ENCODE measurements at regions not wholly inside any gene's neighbourhood (a gene's known extent, or its start where the extent isn't known, plus 50 kb on each side); places are given as distances from the start of the nearest gene placed in this dataset.
"Not testable (repeated sequence)": the region's sequence is repeated elsewhere in the genome, so short reads cannot be mapped to it uniquely, and the experiment has no call there.

GRCh38 chr4:155450676-155451075 is 73.9 kb upstream of the MAP9 start:
- no peak overlapping the region for H3K27ac ChIP-seq
- H3K4me1 ChIP-seq, result no peaks in the 10 kb centered on the region
- no peaks in the 10 kb centered on the region for H3K9me3 ChIP-seq
- no peak overlapping the region for H3K4me3 ChIP-seq
- H3K27me3 ChIP-seq, result no peaks in the 10 kb centered on the region
- TF ChIP-seq POLR2A (IDR thresholded peaks at IDR 0.05), result no peak
- no peak for TF ChIP-seq CTCF (IDR thresholded peaks at IDR 0.05)
- H3K36me3 ChIP-seq, result no peaks in the 10 kb centered on the region
- no peak for DNase-seq
- intact Hi-C loops (cut with DNase I; ENCODE audit: low total_unique reads), result no loop called here

DNA sequence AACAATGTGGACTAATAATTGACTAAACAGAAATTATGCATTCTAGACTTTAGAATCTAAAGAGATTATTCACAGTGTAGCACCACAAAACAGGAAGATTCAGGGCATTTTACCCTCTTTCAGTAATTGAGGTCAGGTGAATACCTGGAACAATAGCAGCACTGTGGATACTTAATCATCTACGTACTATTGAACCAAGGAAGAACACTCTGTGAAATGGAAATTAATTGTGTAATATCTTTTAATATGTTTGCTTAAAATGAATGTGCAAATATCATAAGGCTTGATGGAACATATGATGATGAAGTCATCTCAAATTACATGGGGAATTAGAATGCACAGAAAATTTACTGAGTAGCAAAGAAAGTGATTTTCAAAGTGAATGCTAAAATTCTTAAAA is 68.5 kb upstream of the MAP9 start:
- H3K9me3 ChIP-seq, result no peaks in the 10 kb centered on the region
- no peak overlapping the region for H3K27ac ChIP-seq
- H3K4me3 ChIP-seq, result no peak overlapping the region
- TF ChIP-seq CTCF (IDR thresholded peaks at IDR 0.05) (no peak), POLR2A (IDR thresholded peaks at IDR 0.05) (no peak)
- H3K36me3 ChIP-seq, result no peaks in the 10 kb centered on the region
- H3K27me3 ChIP-seq, result no peaks in the 10 kb centered on the region
- H3K4me1 ChIP-seq, result peaks cover 0 to 4% of the 10 kb centered on the region in 2 donors
- intact Hi-C loops (cut with DNase I; ENCODE audit: low total_unique reads), result no loop called here
- no peak for DNase-seq

DNA sequence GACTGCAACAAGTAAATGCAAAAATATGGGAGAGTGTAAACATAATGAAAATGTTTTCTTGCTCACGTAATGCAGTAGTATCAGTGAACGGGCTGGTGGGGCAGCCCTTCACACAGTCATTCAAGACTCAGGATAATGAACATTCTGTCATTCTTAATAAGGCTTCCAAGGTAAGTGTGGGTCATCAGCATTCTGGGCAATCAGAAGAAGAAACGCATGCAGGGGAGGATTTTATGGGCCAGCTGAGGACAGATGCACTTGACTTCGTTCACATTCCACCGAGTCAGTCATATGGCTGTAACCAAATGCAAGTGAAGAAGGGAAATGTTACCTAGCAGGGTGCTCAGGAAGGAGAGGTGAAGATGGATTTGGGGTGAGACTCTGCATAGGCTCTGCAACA is 68.0 kb upstream of the MAP9 start:
- H3K27ac ChIP-seq, result no peak overlapping the region
- H3K4me1 ChIP-seq, result peaks cover 0 to 4% of the 10 kb centered on the region in 2 donors
- no peaks in the 10 kb centered on the region for H3K27me3 ChIP-seq
- no peak for DNase-seq
- intact Hi-C loops (cut with DNase I; ENCODE audit: low total_unique reads), result loop anchor here (5.0 kb wide), 1 partner anchor 343 kb away; no protein-coding TSS in a partner anchor
- no peak for TF ChIP-seq POLR2A (IDR thresholded peaks at IDR 0.05)
- no peak for TF ChIP-seq CTCF (IDR thresholded peaks at IDR 0.05)
- H3K36me3 ChIP-seq, result no peaks in the 10 kb centered on the region
- H3K9me3 ChIP-seq, result no peaks in the 10 kb centered on the region
- H3K4me3 ChIP-seq, result no peak overlapping the region

DNA sequence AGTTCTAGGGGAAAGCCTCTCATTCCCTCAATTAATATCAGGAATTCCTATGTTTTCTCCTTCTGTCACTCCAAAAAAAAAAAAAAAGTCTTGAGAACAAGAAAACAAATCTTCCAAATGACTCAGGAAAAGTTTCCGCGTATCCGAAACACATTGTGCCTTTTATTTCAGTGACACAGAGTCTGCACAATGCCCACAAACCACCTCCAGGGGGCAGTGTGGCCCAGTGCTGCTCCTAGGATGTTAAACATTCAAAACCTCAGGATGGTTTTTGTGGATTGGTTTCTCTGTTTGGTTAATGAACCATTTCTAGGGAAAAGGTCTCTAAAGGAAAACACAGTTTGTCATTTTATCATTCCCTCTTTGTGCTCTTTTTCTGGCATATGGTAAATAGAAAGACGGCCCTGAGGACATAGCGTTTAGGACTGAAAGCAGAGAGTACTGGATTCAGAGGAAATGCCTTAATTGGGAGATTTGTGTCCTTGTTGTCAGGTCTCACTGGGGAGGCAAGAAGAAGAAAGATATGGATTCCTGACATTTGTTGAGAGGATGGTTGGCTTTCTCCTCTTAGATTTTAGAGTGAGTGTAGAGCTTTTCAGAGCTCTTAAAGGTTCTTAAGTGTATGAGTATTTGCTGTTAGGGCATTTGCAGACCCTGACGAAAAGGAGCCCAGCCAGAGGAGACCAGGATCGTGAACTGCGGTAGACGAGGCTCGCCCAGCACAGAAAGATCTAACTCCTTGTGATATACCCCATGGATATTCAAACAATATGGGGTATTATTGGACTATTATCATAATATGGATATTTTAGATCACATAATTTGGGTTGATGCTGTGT is 65.7 kb upstream of the MAP9 start:
- H3K9me3 ChIP-seq, result no peaks in the 10 kb centered on the region
- DNase-seq, result peak; percentile 86
- H3K27me3 ChIP-seq, result no peaks in the 10 kb centered on the region
- H3K27ac ChIP-seq, result peak overlapping the region; percentile 46 to 65
- H3K4me1 ChIP-seq, result peaks cover 0 to 4% of the 10 kb centered on the region in 2 donors
- H3K36me3 ChIP-seq, result no peaks in the 10 kb centered on the region
- TF ChIP-seq CTCF (IDR thresholded peaks at IDR 0.05), result peak; percentile 87 to 98 (median 90)
- no peak for TF ChIP-seq POLR2A (IDR thresholded peaks at IDR 0.05)
- H3K4me3 ChIP-seq, result no peak overlapping the region
- intact Hi-C loops (cut with DNase I; ENCODE audit: low total_unique reads), result loop anchor here (5.0 kb wide), 1 partner anchor 345 kb away; no protein-coding TSS in a partner anchor

DNA sequence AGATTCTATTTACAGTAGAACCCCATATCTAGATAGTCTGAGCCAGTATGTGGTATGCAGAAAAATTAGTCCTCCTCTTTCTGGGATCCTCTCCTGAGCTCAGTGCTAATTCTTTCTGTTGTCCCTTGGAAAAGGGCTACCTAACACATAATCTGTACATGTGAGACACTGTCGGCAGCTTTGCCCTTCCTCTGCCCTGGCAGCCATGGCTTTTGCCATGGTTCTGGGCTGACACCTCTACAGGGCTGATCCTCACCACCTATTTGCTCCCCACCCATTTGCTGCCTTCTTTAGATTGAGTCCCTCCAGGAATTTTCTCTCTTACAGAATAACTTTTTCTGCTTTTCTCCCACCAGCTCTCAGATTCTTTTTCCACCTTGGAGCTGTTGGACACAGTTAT is 64.7 kb upstream of the MAP9 start:
- Histone ChIP-seq H3K27me3 (no peaks in the 10 kb centered on the region), H3K36me3 (no peaks in the 10 kb centered on the region), H3K4me1 (peaks cover 0 to 4% of the 10 kb centered on the region in 2 donors), H3K9me3 (no peaks in the 10 kb centered on the region), H3K27ac (peak overlapping the region in 1 of 2 donors; percentile 65), H3K4me3 (no peak overlapping the region)
- DNase-seq, result no peak
- intact Hi-C loops (cut with DNase I; ENCODE audit: low total_unique reads), result loop anchor here (5.0 kb wide), 1 partner anchor 346 kb away; no protein-coding TSS in a partner anchor
- TF ChIP-seq CTCF (IDR thresholded peaks at IDR 0.05) (no peak), POLR2A (IDR thresholded peaks at IDR 0.05) (no peak)

- not testable (repeated sequence) for H3K27me3 ChIP-seq, H3K4me1 ChIP-seq, H3K9me3 ChIP-seq, H3K36me3 ChIP-seq, H3K4me3 ChIP-seq, H3K27ac ChIP-seq, DNase-seq
- intact Hi-C loops (cut with DNase I; ENCODE audit: low total_unique reads), result loop anchor here (5.0 kb wide), 1 partner anchor 348 kb away; no protein-coding TSS in a partner anchor
These were observed 63.0 kb upstream of the MAP9 start for GRCh38 chr4:155439760-155440159.

Data from uterus (tissue), 3 donors.